B cell (primary cell): ENCODE measurements at regions not wholly inside any gene's neighbourhood (a gene's known extent, or its start where the extent isn't known, plus 50 kb on each side); places are given as distances from the start of the nearest gene placed in this dataset.

Source experiments
- ATAC-seq: fragments of 200-7000 bp; cut with Tn5 transposase; one replicate; pipeline ENCODE4 v1.10.0; 2021; ENCODE audit warnings: low read depth, mild to moderate bottlenecking, moderate number of reproducible peaks, moderate library complexity
- CTCF ChIA-PET: fragments of 350-600 bp; sonication (Branson Sonifier 250); formaldehyde crosslinking; loops from one replicate; lab custom pipeline; 2021; ENCODE audit warnings: antibody characterized with exemption, inconsistent platforms; lab: Charles Lee
- POLR2A ChIA-PET: fragments of 350-600 bp; sonication (Branson Sonifier 250); formaldehyde crosslinking; loops from one replicate; lab custom pipeline; 2021; ENCODE audit warnings: antibody characterized with exemption; lab: Charles Lee
- DNase-seq: peaks from one replicate; pipeline ENCODE4 v3.0.0; 2013
- H2AFZ ChIP-seq: 2 replicates; pipeline ENCODE4 v1.6.1; 2012; ENCODE audit warnings: mild to moderate bottlenecking, low read depth, low read length; ENCODE audit not compliant: insufficient read depth, poor library complexity, severe bottlenecking
- H3K27ac ChIP-seq, 2 donors: 1 replicate in 1 of 2; 2 replicates in 1 of 2; pipeline ENCODE4 v1.5.1; 2012 to 2013; ENCODE audit warnings: low read length in 2 of 2, mild to moderate bottlenecking in 2 of 2, moderate library complexity in 1 of 2
- H3K27me3 ChIP-seq, 4 experiments: fragments of 200-600 bp in 1 of 4; sonication (generic) in 1 of 4; replicated peaks in 1 of 4; 1 replicate in 2 of 4; 2 replicates in 2 of 4; pipeline versions ENCODE4 v1.6.1 to v1.7.0; 2013 to 2016; ENCODE audit warnings: low read length in 3 of 4, mild to moderate bottlenecking in 2 of 4, mixed read lengths in 1 of 4, moderate library complexity in 1 of 4; ENCODE audit not compliant: insufficient read depth in 4 of 4, control insufficient read depth in 3 of 4; ENCODE audit errors: control extremely low read depth in 1 of 4
- H3K36me3 ChIP-seq, 2 experiments: replicated peaks in 1 of 2; 1 replicate in 1 of 2; 2 replicates in 1 of 2; pipeline versions ENCODE4 v1.6.1 to v1.7.1; 2013; ENCODE audit warnings: low read length in 1 of 2; ENCODE audit not compliant: insufficient read depth in 2 of 2, control insufficient read depth in 1 of 2; ENCODE audit errors: control extremely low read depth in 1 of 2, extremely low read depth in 1 of 2
- H3K4me1 ChIP-seq, 2 donors: fragments of 200-600 bp in 1 of 2; sonication (generic) in 1 of 2; 1 replicate in 1 of 2; 2 replicates in 1 of 2; pipeline versions ENCODE4 v1.5.1 to v1.6.1; 2013 to 2017; ENCODE audit warnings: low read length in 2 of 2; ENCODE audit not compliant: control insufficient read depth in 2 of 2, insufficient read depth in 2 of 2
- H3K4me2 ChIP-seq: replicated peaks from 2 replicates; pipeline ENCODE3; 2012; ENCODE audit warnings: mild to moderate bottlenecking, low read depth, low read length; ENCODE audit not compliant: poor library complexity, severe bottlenecking
- H3K4me3 ChIP-seq, 5 experiments: fragments of 200-600 bp in 1 of 5; sonication (generic) in 1 of 5; 1 replicate in 3 of 5; 2 replicates in 2 of 5; pipeline versions ENCODE4 v1.5.1 to v1.7.0; 2011 to 2016; ENCODE audit warnings: low read length in 4 of 5, mild to moderate bottlenecking in 4 of 5, low read depth in 2 of 5, control low read depth in 1 of 5, moderate library complexity in 1 of 5; ENCODE audit not compliant: insufficient read depth in 1 of 5; ENCODE audit errors: control extremely low read depth in 1 of 5, extremely low read depth in 1 of 5
- H3K79me2 ChIP-seq: fragments of 200-600 bp; sonication (generic); one replicate; pipeline ENCODE4 v1.6.0; 2016; ENCODE audit warnings: low read length; ENCODE audit not compliant: control insufficient read depth, insufficient read depth
- H3K9ac ChIP-seq: fragments of 200-600 bp; sonication (generic); 2 replicates; pipeline ENCODE4 v1.6.1; 2017; ENCODE audit warnings: mild to moderate bottlenecking, low read length, moderate library complexity
- H3K9me3 ChIP-seq, 3 donors: one replicate each; pipeline versions ENCODE4 v1.6.1 to v1.7.1; 2013; ENCODE audit warnings: low read length in 2 of 3; ENCODE audit not compliant: control insufficient read depth in 2 of 3, insufficient read depth in 1 of 3; ENCODE audit errors: control extremely low read depth in 1 of 3
- H4K20me1 ChIP-seq: 2 replicates; pipeline ENCODE4 v1.6.0; 2012; ENCODE audit warnings: mild to moderate bottlenecking, low read length; ENCODE audit not compliant: insufficient read depth, control insufficient read depth, poor library complexity, severe bottlenecking
- H3K27ac Mint-ChIP-seq: one replicate; pipeline ENCODE4 v1.8.0; 2021; ENCODE audit warnings: mixed read lengths
- H3K27me3 Mint-ChIP-seq: one replicate; pipeline ENCODE4 v1.8.0; 2021; ENCODE audit warnings: mixed read lengths
- H3K4me1 Mint-ChIP-seq: one replicate; pipeline ENCODE4 v1.8.0; 2021; ENCODE audit warnings: mixed read lengths
- H3K4me3 Mint-ChIP-seq: one replicate; pipeline ENCODE4 v1.8.0; 2021; ENCODE audit warnings: mixed read lengths
- H3K9me3 Mint-ChIP-seq: one replicate; pipeline ENCODE4 v1.8.0; 2022; ENCODE audit warnings: mixed read lengths; ENCODE audit not compliant: insufficient read depth
- CTCF ChIP-seq: fragments of 200-600 bp; IDR thresholded peaks from one replicate; pipeline ENCODE4 v1.8.0; 2022; ENCODE audit warnings: antibody characterized with exemption, mild to moderate bottlenecking
- EZH2 ChIP-seq: IDR thresholded peaks from 2 replicates; pipeline ENCODE4 v1.6.1; 2012; ENCODE audit warnings: borderline replicate concordance, low read depth, mild to moderate bottlenecking, moderate library complexity, low read length; ENCODE audit not compliant: insufficient read depth, poor library complexity, severe bottlenecking
- WGBS: methylation state at CpG from one replicate; pipeline ENCODE4 v1.1.5; 2013; ENCODE audit warnings: missing lambda C conversion rate; ENCODE audit not compliant: insufficient coverage; 5-methylcytosine and 5-hydroxymethylcytosine counted together
- intact Hi-C: fragments of 100-400 bp; cut with micrococcal nuclease; formaldehyde crosslinking; loops from one replicate; pipeline ENCODE4 v1.10.0; 2022

GRCh38 chr1:87897481-87897880 is 568.8 kb downstream of the LMO4 start:
- CTCF ChIA-PET: no interaction called here
- Mint-ChIP-seq H3K4me1 (peaks cover 28% of the 10 kb centered on the region), H3K27ac (no peak overlapping the region), H3K9me3 (no peaks in the 10 kb centered on the region), H3K27me3 (no peaks in the 10 kb centered on the region), H3K4me3 (no peak overlapping the region)
- H3K27ac ChIP-seq: no peak overlapping the region
- ATAC-seq (no peak), DNase-seq (no peak)
- no peak overlapping the region for H2AFZ ChIP-seq
- no peak overlapping the region for H3K9ac ChIP-seq
- no peak for TF ChIP-seq CTCF
- TF ChIP-seq EZH2: no peak
- peaks cover 16% of the 10 kb centered on the region in 2 donors for H3K4me1 ChIP-seq
- H3K4me2 ChIP-seq: no peak overlapping the region
- no peaks in the 10 kb centered on the region for H3K27me3 ChIP-seq
- intact Hi-C loops: no loop called here
- no peaks in the 10 kb centered on the region for H3K36me3 ChIP-seq
- no peaks in the 10 kb centered on the region for H4K20me1 ChIP-seq
- no CpG with 5 or more reads among the region's 1 CpG for WGBS
- H3K4me3 ChIP-seq: no peak overlapping the region
- POLR2A ChIA-PET: no interaction called here
- H3K79me2 ChIP-seq: no peaks in the 10 kb centered on the region
- no peaks in the 10 kb centered on the region for H3K9me3 ChIP-seq

- H3K4me3 Mint-ChIP-seq: no peak overlapping the region
- peaks cover 28% of the 10 kb centered on the region for H3K4me1 Mint-ChIP-seq
- intact Hi-C loops: no loop called here
- H3K79me2 ChIP-seq: no peaks in the 10 kb centered on the region
- H3K36me3 ChIP-seq: no peaks in the 10 kb centered on the region
- WGBS: no CpG with 5 or more reads among the region's 4 CpGs
- no peaks in the 10 kb centered on the region for H4K20me1 ChIP-seq
- no peak overlapping the region for H3K27ac Mint-ChIP-seq
- no peak overlapping the region for H3K27ac ChIP-seq
- POLR2A ChIA-PET: no interaction called here
- H3K27me3 Mint-ChIP-seq: no peaks in the 10 kb centered on the region
- ATAC-seq (no peak), DNase-seq (no peak)
- H3K4me1 ChIP-seq: peaks cover 19% of the 10 kb centered on the region in 2 donors
- no peak overlapping the region for H3K9ac ChIP-seq
- no peak for TF ChIP-seq EZH2
- no peak for TF ChIP-seq CTCF
- no peaks in the 10 kb centered on the region for H3K9me3 ChIP-seq
- H3K9me3 Mint-ChIP-seq: no peaks in the 10 kb centered on the region
- CTCF ChIA-PET: no interaction called here
- H3K4me3 ChIP-seq: no peak overlapping the region
- H3K4me2 ChIP-seq: no peak overlapping the region
- H3K27me3 ChIP-seq: no peaks in the 10 kb centered on the region
- no peak overlapping the region for H2AFZ ChIP-seq
Observed at GRCh38 chr1:87898431-87898830, 569.8 kb downstream of the LMO4 start.
